GM12878 (cell line): ENCODE measurements at regions not wholly inside any gene's neighbourhood (a gene's known extent, or its start where the extent isn't known, plus 50 kb on each side); places are given as distances from the start of the nearest gene placed in this dataset.

Experiments
- ATAC-seq: fragments of 200-7000 bp; cut with Tn5 transposase; 3 replicates; pipeline ENCODE4 v1.9.1; 2020; ENCODE audit warnings: mild to moderate bottlenecking, moderate library complexity
- BruUV-seq: library from RNA; stranded (reverse); fragments of 400-500 nt; replicated peaks from 2 replicates; lab custom pipeline; 2021; lab: Mats Ljungman, UMichigan
- CTCF ChIA-PET: fragments of 300-600 bp; sonication (Branson Sonifier 250); formaldehyde crosslinking; extraction: SDS; loops from one replicate; lab custom pipeline; 2021; ENCODE audit warnings: inconsistent platforms; lab: Yijun Ruan, JAX
- POLR2A ChIA-PET: fragments of 350-600 bp; formaldehyde crosslinking; extraction: SDS; loops from one replicate; lab custom pipeline; 2021; ENCODE audit warnings: inconsistent platforms; lab: Charles Lee
- RAD21 ChIA-PET: fragments of 300-600 bp; sonication (Branson Sonifier 250); formaldehyde crosslinking; loops from one replicate; lab custom pipeline; 2023; ENCODE audit warnings: antibody characterized with exemption; ENCODE audit not compliant: unreplicated experiment; lab: Charles Lee
- SMC1A ChIA-PET: fragments of 300-600 bp; sonication (Branson Sonifier 250); formaldehyde crosslinking; loops from one replicate; lab custom pipeline; 2023; ENCODE audit not compliant: unreplicated experiment, uncharacterized antibody; lab: Charles Lee
- DNase-seq: peaks from one replicate; pipeline ENCODE4 v3.0.0-alpha.2; 2011; ENCODE audit warnings: low read depth, low spot score
- FAIRE-seq: peaks from 3 replicates; lab custom pipeline; 2011; peaks lifted over from hg19 to GRCh38; lab: Jason Lieb, UNC
- H2AFZ ChIP-seq: 2 replicates; pipeline ENCODE4 v1.6.0; 2011; ENCODE audit warnings: low read depth, low read length, control low read depth; ENCODE audit not compliant: control insufficient read depth
- H3K27ac ChIP-seq: 2 replicates; pipeline ENCODE4 v1.5.1; 2011; ENCODE audit warnings: control low read depth; ENCODE audit not compliant: control insufficient read depth, insufficient read depth
- H3K27me3 ChIP-seq, 2 experiments: replicated peaks in 1 of 2; 2 replicates each; pipeline versions ENCODE4 v1.6.0 to v1.6.1; 2011; ENCODE audit warnings: low read length in 1 of 2; ENCODE audit not compliant: control insufficient read depth in 2 of 2, insufficient read depth in 2 of 2
- H3K36me3 ChIP-seq, 2 experiments: 2 replicates each; pipeline ENCODE4 v1.5.1; 2011; ENCODE audit warnings: low read length in 1 of 2; ENCODE audit not compliant: control insufficient read depth in 2 of 2, insufficient read depth in 2 of 2
- H3K4me1 ChIP-seq: 2 replicates; pipeline ENCODE4 v1.6.1; 2011; ENCODE audit warnings: mild to moderate bottlenecking, low read length, moderate library complexity, mixed read lengths; ENCODE audit not compliant: control insufficient read depth, insufficient read depth
- H3K4me2 ChIP-seq: 2 replicates; pipeline ENCODE4 v1.6.0; 2011; ENCODE audit warnings: control low read depth; ENCODE audit not compliant: control insufficient read depth, insufficient read depth
- H3K4me3 ChIP-seq: fragments of 200-600 bp; sonication (generic); 2 replicates; pipeline ENCODE4 v1.5.1; 2016
- H3K79me2 ChIP-seq: 2 replicates; pipeline ENCODE4 v1.6.0; 2011; ENCODE audit warnings: low read length; ENCODE audit not compliant: control insufficient read depth, insufficient read depth
- H3K9ac ChIP-seq: 2 replicates; pipeline ENCODE4 v1.8.0; 2011; ENCODE audit warnings: low read length, control low read depth, mixed read lengths; ENCODE audit not compliant: control insufficient read depth, insufficient read depth
- H3K9me3 ChIP-seq: replicated peaks from 3 replicates; pipeline ENCODE4 v1.5.1; 2011; ENCODE audit warnings: mild to moderate bottlenecking, low read length; ENCODE audit not compliant: control insufficient read depth, insufficient read depth
- H4K20me1 ChIP-seq: 2 replicates; pipeline ENCODE4 v1.6.0; 2011; ENCODE audit not compliant: control insufficient read depth, insufficient read depth
- EED ChIP-seq: sonication (generic); IDR thresholded peaks from 2 replicates; pipeline ENCODE4 v1.6.1; 2016; ENCODE audit warnings: antibody characterized with exemption, low read depth
- EZH2 ChIP-seq: IDR thresholded peaks from 2 replicates; pipeline ENCODE4 v1.6.1; 2012; ENCODE audit warnings: low read depth, mild to moderate bottlenecking, control low read depth, inconsistent platforms, low read length, borderline replicate concordance; ENCODE audit not compliant: control insufficient read depth
- NR2F1 ChIP-seq: fragments of 450-650 bp; conservative IDR thresholded peaks from 2 replicates; pipeline ENCODE4 v1.6.1; 2017; ENCODE audit warnings: mild to moderate bottlenecking
- POLR2AphosphoS5 ChIP-seq: IDR thresholded peaks from 2 replicates; pipeline ENCODE4 v1.6.1; 2011; ENCODE audit warnings: mild to moderate bottlenecking, low read length, inconsistent platforms
- RAD51 ChIP-seq: fragments of 450-650 bp; IDR thresholded peaks from 2 replicates; pipeline ENCODE4 v1.6.1; 2016; ENCODE audit warnings: moderate library complexity, mild to moderate bottlenecking, inconsistent platforms
- SIX5 ChIP-seq: IDR thresholded peaks from 2 replicates; pipeline ENCODE4 v1.6.1; 2011; ENCODE audit warnings: mild to moderate bottlenecking, low read depth, low read length, moderate library complexity; ENCODE audit not compliant: severe bottlenecking
- SPI1 ChIP-seq: IDR thresholded peaks from 2 replicates; pipeline ENCODE4 v1.6.1; 2011; ENCODE audit warnings: low read depth, mild to moderate bottlenecking, low read length, moderate library complexity, borderline replicate concordance; ENCODE audit not compliant: insufficient read depth
- ZNF274 ChIP-seq: IDR thresholded peaks from one replicate; pipeline ENCODE4 v1.8.0; 2011; ENCODE audit not compliant: insufficient read length, insufficient read depth
- ZNF384 ChIP-seq: IDR thresholded peaks from 2 replicates; pipeline ENCODE4 v1.6.1; 2012; ENCODE audit warnings: low read depth, mild to moderate bottlenecking, low read length, improper control_type of control experiment, borderline replicate concordance
- WGBS: methylation state at CpG from one replicate; pipeline ENCODE4 v1.1.6; 2016; ENCODE audit warnings: low lambda C conversion rate; ENCODE audit not compliant: insufficient replicate concordance, insufficient coverage; ENCODE audit errors: missing lambda C conversion rate; 5-methylcytosine and 5-hydroxymethylcytosine counted together
- in situ Hi-C: fragments of 300-500 bp; cut with MboI; formaldehyde crosslinking; loops from 9 replicates; pipeline ENCODE4 v1.14.3; 2018; ENCODE audit warnings: mixed read lengths
- intact Hi-C: fragments of 100-400 bp; cut with micrococcal nuclease; formaldehyde crosslinking; loops from one replicate; pipeline ENCODE4 v1.14.2; 2022; ENCODE audit not compliant: unreplicated experiment
- TF ChIP-seq, protein P1 (sequence below): fragments of 450-650 bp; IDR thresholded peaks from 2 replicates; pipeline ENCODE4 v1.6.1; 2017; ENCODE audit warnings: mild to moderate bottlenecking, moderate library complexity

DNA sequence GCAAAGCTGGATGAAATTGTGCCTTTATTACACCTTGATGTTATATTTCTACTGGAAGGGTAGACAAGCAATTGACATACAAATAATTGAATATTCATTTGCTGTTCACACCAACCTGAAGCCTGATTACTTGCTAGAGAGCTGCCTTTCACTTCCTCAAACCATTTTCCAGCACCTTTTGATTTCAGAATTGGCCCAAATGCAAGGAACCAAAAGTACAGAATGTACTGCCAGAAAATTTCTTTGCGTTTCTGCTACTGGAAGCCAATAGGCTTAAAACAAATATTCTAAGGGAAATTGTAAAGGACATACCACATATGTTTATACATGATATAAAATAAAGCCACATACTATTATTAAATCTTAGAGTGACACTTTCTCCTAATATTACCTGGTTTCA lies 94.5 kb downstream of the RFPL4B start:
- H3K36me3 ChIP-seq: no peaks in the 10 kb centered on the region
- BruUV-seq: no TSS peak
- ChIA-PET CTCF (no interaction called here), RAD21 (no interaction called here), SMC1A (no interaction called here), POLR2A (no interaction called here)
- WGBS: 0% methylated on average over 1 of the region's 1 CpG
- ATAC-seq: no peak
- no peak overlapping the region for H3K27ac ChIP-seq
- in situ Hi-C loops (no loop called here), intact Hi-C loops (no loop called here)
- no peak overlapping the region for H2AFZ ChIP-seq
- no peak for FAIRE-seq
- H3K9me3 ChIP-seq: no peaks in the 10 kb centered on the region
- DNase-seq: no peak
- H3K79me2 ChIP-seq: no peaks in the 10 kb centered on the region
- H3K4me1 ChIP-seq: no peaks in the 10 kb centered on the region
- no peaks in the 10 kb centered on the region for H4K20me1 ChIP-seq
- no peak overlapping the region for H3K4me2 ChIP-seq
- no peaks in the 10 kb centered on the region for H3K27me3 ChIP-seq
- no peak overlapping the region for H3K9ac ChIP-seq
- H3K4me3 ChIP-seq: no peak overlapping the region
- TF ChIP-seq EED (no peak), POLR2AphosphoS5 (no peak), SPI1 (peak; percentile 63)

DNA sequence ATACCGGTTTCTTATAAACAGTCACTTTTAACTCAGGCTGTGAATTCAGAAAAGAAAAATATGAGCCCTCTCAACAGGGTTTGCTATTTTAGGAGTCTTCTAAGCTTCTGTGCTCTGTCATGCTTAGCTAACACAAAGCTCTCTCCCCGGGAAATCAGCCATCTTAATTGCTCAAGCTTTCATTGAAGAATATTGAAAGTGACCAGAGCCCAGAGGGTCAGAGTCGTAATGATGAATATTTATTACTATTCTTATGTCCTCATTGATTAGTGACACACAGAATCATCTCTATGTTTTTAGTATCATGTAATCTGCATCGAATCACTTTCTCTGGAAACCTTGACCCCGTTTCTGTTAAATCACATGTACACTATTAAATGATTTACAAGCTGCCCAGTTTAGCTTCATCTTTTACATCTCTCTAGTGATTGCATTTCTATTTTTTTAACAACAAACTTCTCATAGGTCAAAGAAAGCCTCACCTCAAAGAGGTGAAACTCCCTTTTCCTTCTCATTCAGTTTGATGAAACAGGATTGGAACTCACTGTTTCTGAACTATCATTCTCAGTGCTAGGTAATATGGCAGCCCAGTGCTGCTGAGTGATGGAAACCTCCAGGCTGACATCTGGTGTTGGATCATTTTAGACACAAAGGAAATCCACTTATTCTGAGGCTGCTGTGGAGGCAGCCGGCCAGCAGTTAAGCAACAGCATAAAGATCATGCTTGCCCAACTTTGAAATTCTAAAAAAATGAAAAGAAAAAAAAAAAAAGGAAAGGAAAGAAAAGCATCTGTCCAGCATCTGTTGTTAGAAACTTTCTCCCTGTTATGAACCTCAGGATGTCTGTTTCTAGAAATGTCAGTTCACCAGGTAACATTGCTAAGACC lies 96.3 kb downstream of the RFPL4B start:
- CTCF ChIA-PET: interaction anchor here (0.9 kb wide), 1 partner anchor 72 kb away, joined by 3 read pairs; no protein-coding TSS in a partner anchor
- no peaks in the 10 kb centered on the region for H3K79me2 ChIP-seq
- no peaks in the 10 kb centered on the region for H3K36me3 ChIP-seq
- no peak overlapping the region for H3K4me3 ChIP-seq
- RAD21 ChIA-PET: no interaction called here
- H2AFZ ChIP-seq: no peak overlapping the region
- POLR2A ChIA-PET: no interaction called here
- FAIRE-seq: no peak
- H3K27me3 ChIP-seq: no peaks in the 10 kb centered on the region
- in situ Hi-C loops (no loop called here), intact Hi-C loops (no loop called here)
- no peak for ATAC-seq
- WGBS: 3% methylated on average over 6 of the region's 6 CpGs
- no peak overlapping the region for H3K4me2 ChIP-seq
- DNase-seq: no peak
- SMC1A ChIA-PET: no interaction called here
- H3K9me3 ChIP-seq: no peaks in the 10 kb centered on the region
- H3K4me1 ChIP-seq: no peaks in the 10 kb centered on the region
- no peaks in the 10 kb centered on the region for H4K20me1 ChIP-seq
- no peak overlapping the region for H3K9ac ChIP-seq
- H3K27ac ChIP-seq: no peak overlapping the region
- BruUV-seq: no TSS peak
- no peak for TF ChIP-seq ZNF384
- no peak for TF ChIP-seq RAD51
- no peak for TF ChIP-seq EZH2
- TF ChIP-seq, protein P1, sequence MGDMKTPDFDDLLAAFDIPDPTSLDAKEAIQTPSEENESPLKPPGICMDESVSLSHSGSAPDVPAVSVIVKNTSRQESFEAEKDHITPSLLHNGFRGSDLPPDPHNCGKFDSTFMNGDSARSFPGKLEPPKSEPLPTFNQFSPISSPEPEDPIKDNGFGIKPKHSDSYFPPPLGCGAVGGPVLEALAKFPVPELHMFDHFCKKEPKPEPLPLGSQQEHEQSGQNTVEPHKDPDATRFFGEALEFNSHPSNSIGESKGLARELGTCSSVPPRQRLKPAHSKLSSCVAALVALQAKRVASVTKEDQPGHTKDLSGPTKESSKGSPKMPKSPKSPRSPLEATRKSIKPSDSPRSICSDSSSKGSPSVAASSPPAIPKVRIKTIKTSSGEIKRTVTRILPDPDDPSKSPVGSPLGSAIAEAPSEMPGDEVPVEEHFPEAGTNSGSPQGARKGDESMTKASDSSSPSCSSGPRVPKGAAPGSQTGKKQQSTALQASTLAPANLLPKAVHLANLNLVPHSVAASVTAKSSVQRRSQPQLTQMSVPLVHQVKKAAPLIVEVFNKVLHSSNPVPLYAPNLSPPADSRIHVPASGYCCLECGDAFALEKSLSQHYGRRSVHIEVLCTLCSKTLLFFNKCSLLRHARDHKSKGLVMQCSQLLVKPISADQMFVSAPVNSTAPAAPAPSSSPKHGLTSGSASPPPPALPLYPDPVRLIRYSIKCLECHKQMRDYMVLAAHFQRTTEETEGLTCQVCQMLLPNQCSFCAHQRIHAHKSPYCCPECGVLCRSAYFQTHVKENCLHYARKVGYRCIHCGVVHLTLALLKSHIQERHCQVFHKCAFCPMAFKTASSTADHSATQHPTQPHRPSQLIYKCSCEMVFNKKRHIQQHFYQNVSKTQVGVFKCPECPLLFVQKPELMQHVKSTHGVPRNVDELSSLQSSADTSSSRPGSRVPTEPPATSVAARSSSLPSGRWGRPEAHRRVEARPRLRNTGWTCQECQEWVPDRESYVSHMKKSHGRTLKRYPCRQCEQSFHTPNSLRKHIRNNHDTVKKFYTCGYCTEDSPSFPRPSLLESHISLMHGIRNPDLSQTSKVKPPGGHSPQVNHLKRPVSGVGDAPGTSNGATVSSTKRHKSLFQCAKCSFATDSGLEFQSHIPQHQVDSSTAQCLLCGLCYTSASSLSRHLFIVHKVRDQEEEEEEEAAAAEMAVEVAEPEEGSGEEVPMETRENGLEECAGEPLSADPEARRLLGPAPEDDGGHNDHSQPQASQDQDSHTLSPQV: no peak
- TF ChIP-seq NR2F1: no peak
- TF ChIP-seq ZNF274: no peak
- no peak for TF ChIP-seq SIX5
